ENCODE measurements at regions not wholly inside any gene's neighbourhood (a gene's known extent, or its start where the extent isn't known, plus 50 kb on each side); places are given as distances from the start of the nearest gene placed in this dataset.

DNA sequence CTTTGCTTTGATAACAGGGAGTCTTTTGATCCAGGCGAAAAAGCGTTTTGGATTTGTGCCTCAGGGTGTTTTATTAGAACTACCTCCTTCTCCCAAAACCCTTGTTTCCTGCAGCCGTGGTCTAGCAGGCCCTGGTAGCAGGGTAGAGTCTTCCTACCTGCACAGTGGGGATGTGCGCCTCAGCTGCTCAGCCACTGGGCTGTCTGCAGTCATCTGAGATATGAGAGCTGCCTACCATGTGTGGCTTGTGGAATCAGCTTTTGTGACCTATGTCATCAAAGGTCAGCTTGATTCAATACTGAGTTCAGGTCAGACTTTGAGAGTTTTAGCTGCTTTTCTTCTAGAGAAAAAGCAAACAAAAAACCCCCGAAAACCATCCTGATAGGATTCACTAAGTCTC, 279.5 kb downstream of the CLIC5 start:
- no peak overlapping the region for H3K27ac ChIP-seq (ENCODE audit: low read depth, low read length)
- no peaks in the 10 kb centered on the region for H3K4me1 ChIP-seq (ENCODE audit: insufficient read depth, low read length)
- no peaks in the 10 kb centered on the region for H3K36me3 ChIP-seq (ENCODE audit: insufficient read depth, low read length)
- H3K27me3 ChIP-seq (ENCODE audit: control insufficient read depth in 1 of 2, insufficient read depth in 2 of 2, low read length in 2 of 2), result no peaks in the 10 kb centered on the region
- H3K9ac ChIP-seq (ENCODE audit: low read length), result no peak overlapping the region
- H3K9me3 ChIP-seq (ENCODE audit: low read length), result no peaks in the 10 kb centered on the region
- no peak overlapping the region for H3K4me3 ChIP-seq (ENCODE audit: low read depth in 1 of 2, low read length in 2 of 2)

GRCh38 chr6:45732731-45733130, 282.9 kb downstream of the CLIC5 start:
- Histone ChIP-seq H3K36me3 (ENCODE audit: insufficient read depth, low read length) (no peaks in the 10 kb centered on the region), H3K9me3 (ENCODE audit: low read length) (no peaks in the 10 kb centered on the region), H3K27ac (ENCODE audit: low read depth, low read length) (no peak overlapping the region), H3K4me1 (ENCODE audit: insufficient read depth, low read length) (no peaks in the 10 kb centered on the region), H3K4me3 (ENCODE audit: low read depth in 1 of 2, low read length in 2 of 2) (no peak overlapping the region), H3K9ac (ENCODE audit: low read length) (no peak overlapping the region), H3K27me3 (ENCODE audit: control insufficient read depth in 1 of 2, insufficient read depth in 2 of 2, low read length in 2 of 2) (no peaks in the 10 kb centered on the region)

- no peaks in the 10 kb centered on the region for H3K27me3 ChIP-seq (ENCODE audit: control insufficient read depth in 1 of 2, insufficient read depth in 2 of 2, low read length in 2 of 2)
- H3K4me3 ChIP-seq (ENCODE audit: low read depth in 1 of 2, low read length in 2 of 2), result no peak overlapping the region
- no peak overlapping the region for H3K9ac ChIP-seq (ENCODE audit: low read length)
- no peaks in the 10 kb centered on the region for H3K9me3 ChIP-seq (ENCODE audit: low read length)
- H3K27ac ChIP-seq (ENCODE audit: low read depth, low read length), result no peak overlapping the region
- no peaks in the 10 kb centered on the region for H3K36me3 ChIP-seq (ENCODE audit: insufficient read depth, low read length)
- no peaks in the 10 kb centered on the region for H3K4me1 ChIP-seq (ENCODE audit: insufficient read depth, low read length)
Measured at GRCh38 chr6:45730232-45730631, 285.4 kb downstream of the CLIC5 start.

DNA sequence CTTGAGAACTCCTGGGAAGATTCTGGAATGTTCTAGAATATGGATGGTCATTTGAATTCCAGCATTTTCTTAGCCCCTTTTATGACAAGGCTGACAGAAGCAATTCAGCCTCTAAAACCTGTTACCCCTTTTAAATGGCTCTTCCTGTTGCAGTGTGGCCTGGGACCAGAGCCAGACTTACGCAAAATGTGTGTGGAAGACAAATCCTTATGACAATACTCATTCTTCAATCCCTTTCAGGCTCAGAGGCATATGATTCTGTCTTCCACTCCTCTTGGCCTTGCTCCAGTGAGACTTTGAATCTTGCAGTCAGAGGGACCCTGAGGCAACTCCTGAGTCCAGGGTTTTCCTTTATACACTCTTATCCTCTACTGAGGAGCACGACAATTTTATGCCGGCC, 287.0 kb downstream of the CLIC5 start:
- H3K9ac ChIP-seq (ENCODE audit: low read length), result no peak overlapping the region
- H3K4me3 ChIP-seq (ENCODE audit: low read depth in 1 of 2, low read length in 2 of 2), result no peak overlapping the region
- H3K9me3 ChIP-seq (ENCODE audit: low read length), result no peaks in the 10 kb centered on the region
- no peaks in the 10 kb centered on the region for H3K27me3 ChIP-seq (ENCODE audit: control insufficient read depth in 1 of 2, insufficient read depth in 2 of 2, low read length in 2 of 2)
- no peak overlapping the region for H3K27ac ChIP-seq (ENCODE audit: low read depth, low read length)
- H3K36me3 ChIP-seq (ENCODE audit: insufficient read depth, low read length), result no peaks in the 10 kb centered on the region
- no peaks in the 10 kb centered on the region for H3K4me1 ChIP-seq (ENCODE audit: insufficient read depth, low read length)

- H3K9me3 ChIP-seq (ENCODE audit: low read length), result peaks cover 4% of the 10 kb centered on the region
- H3K9ac ChIP-seq (ENCODE audit: low read length), result no peak overlapping the region
- no peak overlapping the region for H3K4me3 ChIP-seq (ENCODE audit: low read depth in 1 of 2, low read length in 2 of 2)
- no peaks in the 10 kb centered on the region for H3K4me1 ChIP-seq (ENCODE audit: insufficient read depth, low read length)
- no peaks in the 10 kb centered on the region for H3K36me3 ChIP-seq (ENCODE audit: insufficient read depth, low read length)
- H3K27me3 ChIP-seq (ENCODE audit: control insufficient read depth in 1 of 2, insufficient read depth in 2 of 2, low read length in 2 of 2), result no peaks in the 10 kb centered on the region
- H3K27ac ChIP-seq (ENCODE audit: low read depth, low read length), result no peak overlapping the region
Measured at GRCh38 chr6:45727819-45728449, 287.7 kb downstream of the CLIC5 start.

GRCh38 chr6:45727228-45727627, 288.4 kb downstream of the CLIC5 start:
- Histone ChIP-seq H3K9me3 (ENCODE audit: low read length) (peaks cover 5% of the 10 kb centered on the region), H3K9ac (ENCODE audit: low read length) (no peak overlapping the region), H3K27ac (ENCODE audit: low read depth, low read length) (no peak overlapping the region), H3K4me1 (ENCODE audit: insufficient read depth, low read length) (no peaks in the 10 kb centered on the region), H3K27me3 (ENCODE audit: control insufficient read depth in 1 of 2, insufficient read depth in 2 of 2, low read length in 2 of 2) (no peaks in the 10 kb centered on the region), H3K36me3 (ENCODE audit: insufficient read depth, low read length) (no peaks in the 10 kb centered on the region), H3K4me3 (ENCODE audit: low read depth in 1 of 2, low read length in 2 of 2) (no peak overlapping the region)

GRCh38 chr6:45726444-45726843, 289.2 kb downstream of the CLIC5 start:
- peaks cover 5% of the 10 kb centered on the region for H3K9me3 ChIP-seq (ENCODE audit: low read length)
- no peak overlapping the region for H3K9ac ChIP-seq (ENCODE audit: low read length)
- H3K4me1 ChIP-seq (ENCODE audit: insufficient read depth, low read length), result no peaks in the 10 kb centered on the region
- no peak overlapping the region for H3K27ac ChIP-seq (ENCODE audit: low read depth, low read length)
- H3K27me3 ChIP-seq (ENCODE audit: control insufficient read depth in 1 of 2, insufficient read depth in 2 of 2, low read length in 2 of 2), result no peaks in the 10 kb centered on the region
- no peaks in the 10 kb centered on the region for H3K36me3 ChIP-seq (ENCODE audit: insufficient read depth, low read length)
- H3K4me3 ChIP-seq (ENCODE audit: low read depth in 1 of 2, low read length in 2 of 2), result no peak overlapping the region

DNA sequence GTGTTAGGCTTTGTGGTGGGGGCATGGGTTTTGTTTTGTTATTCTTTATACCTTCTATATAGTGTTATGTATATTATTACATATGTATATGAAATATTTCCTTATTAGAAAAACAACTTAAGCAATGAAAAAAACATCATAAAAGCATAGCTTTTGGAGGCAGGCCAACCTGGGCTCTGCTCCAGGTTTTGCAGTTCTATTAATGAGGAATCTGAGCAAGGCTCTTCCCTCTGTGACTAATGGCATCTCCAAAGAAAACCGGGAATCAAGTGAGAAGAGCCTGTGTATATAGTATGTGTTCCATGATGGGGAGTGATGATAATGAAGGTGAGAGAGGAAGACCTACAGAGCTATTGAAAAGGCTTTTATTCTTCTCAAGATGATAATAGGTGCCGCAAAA, 291.1 kb downstream of the CLIC5 start:
- H3K27ac ChIP-seq (ENCODE audit: low read depth, low read length), result no peak overlapping the region
- H3K9me3 ChIP-seq (ENCODE audit: low read length), result peaks cover 5% of the 10 kb centered on the region
- H3K36me3 ChIP-seq (ENCODE audit: insufficient read depth, low read length), result no peaks in the 10 kb centered on the region
- H3K4me1 ChIP-seq (ENCODE audit: insufficient read depth, low read length), result no peaks in the 10 kb centered on the region
- H3K4me3 ChIP-seq (ENCODE audit: low read depth in 1 of 2, low read length in 2 of 2), result no peak overlapping the region
- no peaks in the 10 kb centered on the region for H3K27me3 ChIP-seq (ENCODE audit: control insufficient read depth in 1 of 2, insufficient read depth in 2 of 2, low read length in 2 of 2)
- no peak overlapping the region for H3K9ac ChIP-seq (ENCODE audit: low read length)

DNA sequence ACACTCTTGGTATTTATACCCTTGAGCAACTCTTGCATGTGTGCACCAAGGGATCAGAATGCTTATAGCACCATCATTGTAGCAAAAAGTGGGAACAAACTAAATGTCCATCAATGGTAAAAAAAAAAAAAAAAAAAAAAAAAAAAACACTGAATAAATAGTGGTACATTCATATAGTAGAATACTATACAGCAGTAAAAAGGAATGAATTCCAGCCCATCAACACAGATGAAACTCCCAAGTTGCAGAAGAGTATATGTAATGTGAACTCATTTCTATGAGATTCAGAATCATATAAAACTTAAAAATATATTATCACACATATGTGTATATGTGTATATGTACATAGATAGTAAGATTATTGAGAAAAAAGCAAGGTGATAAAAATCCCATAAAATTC, 291.6 kb downstream of the CLIC5 start:
- Histone ChIP-seq H3K36me3 (ENCODE audit: insufficient read depth, low read length) (no peaks in the 10 kb centered on the region), H3K9me3 (ENCODE audit: low read length) (peaks cover 5% of the 10 kb centered on the region), H3K27me3 (ENCODE audit: control insufficient read depth in 1 of 2, insufficient read depth in 2 of 2, low read length in 2 of 2) (no peaks in the 10 kb centered on the region), H3K27ac (ENCODE audit: low read depth, low read length) (no peak overlapping the region), H3K4me1 (ENCODE audit: insufficient read depth, low read length) (no peaks in the 10 kb centered on the region), H3K9ac (ENCODE audit: low read length) (no peak overlapping the region), H3K4me3 (ENCODE audit: low read depth in 1 of 2, low read length in 2 of 2) (no peak overlapping the region)

- Histone ChIP-seq H3K4me3 (ENCODE audit: low read depth in 1 of 2, low read length in 2 of 2) (no peak overlapping the region), H3K27ac (ENCODE audit: low read depth, low read length) (no peak overlapping the region), H3K9ac (ENCODE audit: low read length) (no peak overlapping the region), H3K36me3 (ENCODE audit: insufficient read depth, low read length) (no peaks in the 10 kb centered on the region), H3K4me1 (ENCODE audit: insufficient read depth, low read length) (no peaks in the 10 kb centered on the region), H3K27me3 (ENCODE audit: control insufficient read depth in 1 of 2, insufficient read depth in 2 of 2, low read length in 2 of 2) (no peaks in the 10 kb centered on the region), H3K9me3 (ENCODE audit: low read length) (peaks cover 5% of the 10 kb centered on the region)
Measured at GRCh38 chr6:45722876-45723275, 292.8 kb downstream of the CLIC5 start.

GRCh38 chr6:45721665-45722064, 294.0 kb downstream of the CLIC5 start:
- Histone ChIP-seq H3K27ac (ENCODE audit: low read depth, low read length) (no peak overlapping the region), H3K4me3 (ENCODE audit: low read depth in 1 of 2, low read length in 2 of 2) (no peak overlapping the region), H3K27me3 (ENCODE audit: control insufficient read depth in 1 of 2, insufficient read depth in 2 of 2, low read length in 2 of 2) (no peaks in the 10 kb centered on the region), H3K4me1 (ENCODE audit: insufficient read depth, low read length) (no peaks in the 10 kb centered on the region), H3K36me3 (ENCODE audit: insufficient read depth, low read length) (no peaks in the 10 kb centered on the region), H3K9ac (ENCODE audit: low read length) (no peak overlapping the region), H3K9me3 (ENCODE audit: low read length) (peaks cover 5% of the 10 kb centered on the region)

DNA sequence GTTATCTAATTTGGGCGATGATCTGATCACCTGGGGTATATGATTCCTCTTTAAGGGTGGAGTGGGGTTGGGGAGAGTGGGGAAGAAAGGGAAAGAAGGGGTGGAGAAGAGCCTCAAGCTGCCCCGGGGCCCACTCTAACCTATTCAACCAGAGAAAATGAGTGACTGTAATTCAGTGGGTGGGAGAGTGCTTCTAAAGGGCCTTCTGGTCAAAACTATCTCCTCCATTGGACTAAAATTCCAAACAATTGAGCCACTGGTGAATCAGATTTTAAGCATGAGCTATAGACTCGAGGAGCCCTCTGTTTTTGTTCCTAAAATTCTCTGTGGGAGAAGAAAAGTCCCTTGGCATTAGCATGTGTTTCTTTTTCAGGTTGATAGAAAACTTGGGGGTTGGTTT, 296.8 kb downstream of the CLIC5 start:
- Histone ChIP-seq H3K4me1 (ENCODE audit: insufficient read depth, low read length) (peaks cover 11% of the 10 kb centered on the region), H3K9ac (ENCODE audit: low read length) (no peak overlapping the region), H3K36me3 (ENCODE audit: insufficient read depth, low read length) (no peaks in the 10 kb centered on the region), H3K4me3 (ENCODE audit: low read depth in 1 of 2, low read length in 2 of 2) (no peak overlapping the region), H3K27me3 (ENCODE audit: control insufficient read depth in 1 of 2, insufficient read depth in 2 of 2, low read length in 2 of 2) (no peaks in the 10 kb centered on the region), H3K9me3 (ENCODE audit: low read length) (peaks cover 5% of the 10 kb centered on the region), H3K27ac (ENCODE audit: low read depth, low read length) (no peak overlapping the region)

Measured in muscle layer of colon (tissue), 2 donors.